ENCODE measurements at regions not wholly inside any gene's neighbourhood (a gene's known extent, or its start where the extent isn't known, plus 50 kb on each side); places are given as distances from the start of the nearest gene placed in this dataset.

DNA sequence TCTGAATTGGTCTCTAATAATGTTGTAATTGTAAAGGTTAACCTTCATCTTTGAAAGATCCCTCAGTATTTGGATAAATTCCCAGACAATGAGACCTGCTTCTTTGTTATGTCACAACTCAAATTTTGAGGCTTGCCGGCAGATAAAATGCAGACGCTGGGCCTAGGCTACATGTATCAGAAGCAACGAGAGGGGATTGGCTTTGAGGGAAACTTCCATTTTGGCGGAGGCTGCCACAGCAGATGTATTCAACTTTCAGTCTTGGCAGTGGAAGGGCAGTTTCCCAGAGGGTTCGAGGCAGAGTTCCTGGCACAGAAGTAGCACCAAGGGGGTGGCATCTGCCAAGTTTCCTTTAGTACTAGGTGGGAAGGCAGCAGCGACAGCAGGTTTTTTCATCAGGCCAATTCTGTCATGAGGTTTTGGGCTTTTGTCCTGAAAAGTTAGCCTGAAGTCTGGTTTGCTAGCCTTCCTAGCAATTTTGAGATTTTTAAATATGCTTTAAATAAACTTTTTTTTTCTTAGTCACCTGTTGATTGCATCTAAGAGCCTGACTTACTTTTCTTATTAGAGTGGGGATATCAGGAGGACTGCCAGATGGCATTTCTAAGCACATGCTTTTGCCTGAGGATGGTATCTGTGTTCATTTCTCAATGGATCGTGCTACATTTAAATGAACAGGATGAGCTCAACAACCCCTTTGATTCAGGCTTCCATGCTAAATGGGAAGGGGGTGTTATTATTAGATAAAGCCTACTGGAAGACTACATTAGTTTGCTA is 89.5 kb upstream of the FAM3C start:
- no CpG with 5 or more reads among the region's 7 CpGs for WGBS (ENCODE audit: insufficient coverage, insufficient read length)
- Histone ChIP-seq H3K36me3 (ENCODE audit: control insufficient read depth, insufficient read depth, low read length) (no peaks in the 10 kb centered on the region), H3K4me3 (ENCODE audit: low read length) (no peak overlapping the region), H3K27ac (ENCODE audit: low read length) (no peak overlapping the region), H3K9me3 (ENCODE audit: control insufficient read depth, insufficient read depth, low read length) (no peaks in the 10 kb centered on the region), H3K4me1 (ENCODE audit: control insufficient read depth, insufficient read depth, low read length) (peaks cover under 1% of the 10 kb centered on the region; the same call in 1 of the 2 replicates), H3K27me3 (ENCODE audit: control insufficient read depth, insufficient read depth, low read length) (no peaks in the 10 kb centered on the region)
- no peak for DNase-seq (ENCODE audit: low read depth, low spot score)

GRCh38 chr7:121484089-121484763 is 88.1 kb upstream of the FAM3C start:
- no peaks in the 10 kb centered on the region for H3K27me3 ChIP-seq (ENCODE audit: control insufficient read depth, insufficient read depth, low read length)
- no peak overlapping the region for H3K27ac ChIP-seq (ENCODE audit: low read length)
- H3K9me3 ChIP-seq (ENCODE audit: control insufficient read depth, insufficient read depth, low read length): no peaks in the 10 kb centered on the region
- DNase-seq (ENCODE audit: low read depth, low spot score): no peak
- peaks cover 4% of the 10 kb centered on the region; the same call in 1 of the 2 replicates for H3K4me1 ChIP-seq (ENCODE audit: control insufficient read depth, insufficient read depth, low read length)
- no peaks in the 10 kb centered on the region for H3K36me3 ChIP-seq (ENCODE audit: control insufficient read depth, insufficient read depth, low read length)
- 100% methylated on average over 1 of the region's 2 CpGs for WGBS (ENCODE audit: insufficient coverage, insufficient read length)
- H3K4me3 ChIP-seq (ENCODE audit: low read length): no peak overlapping the region

- H3K9me3 ChIP-seq (ENCODE audit: control insufficient read depth, insufficient read depth, low read length): no peaks in the 10 kb centered on the region
- H3K4me1 ChIP-seq (ENCODE audit: control insufficient read depth, insufficient read depth, low read length): peaks cover 4% of the 10 kb centered on the region; the same call in 1 of the 2 replicates
- no peak for DNase-seq (ENCODE audit: low read depth, low spot score)
- no peak overlapping the region for H3K27ac ChIP-seq (ENCODE audit: low read length)
- H3K27me3 ChIP-seq (ENCODE audit: control insufficient read depth, insufficient read depth, low read length): no peaks in the 10 kb centered on the region
- no CpG with 5 or more reads among the region's 6 CpGs for WGBS (ENCODE audit: insufficient coverage, insufficient read length)
- H3K36me3 ChIP-seq (ENCODE audit: control insufficient read depth, insufficient read depth, low read length): no peaks in the 10 kb centered on the region
- no peak overlapping the region for H3K4me3 ChIP-seq (ENCODE audit: low read length)
Measured at GRCh38 chr7:121480566-121481335, 84.6 kb upstream of the FAM3C start.

DNA sequence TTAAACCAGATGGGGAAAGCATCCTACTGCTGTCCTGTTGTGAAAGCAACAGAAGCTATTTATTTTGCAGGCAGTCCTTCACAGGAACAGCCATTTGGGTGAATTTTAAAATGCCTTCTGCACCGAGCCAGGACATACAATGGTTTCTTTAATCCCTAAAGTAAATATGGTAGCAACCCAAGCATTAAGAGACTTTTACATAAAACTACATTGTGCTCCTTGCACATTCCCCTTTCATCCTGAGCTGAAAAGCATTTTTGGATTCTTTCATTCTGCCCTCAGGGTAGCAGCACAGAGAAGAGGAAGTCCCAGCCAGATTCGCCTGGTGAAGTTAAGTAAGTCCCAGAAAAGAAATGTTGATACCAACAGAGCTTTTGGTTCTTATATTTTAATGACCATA is 84.0 kb upstream of the FAM3C start:
- H3K36me3 ChIP-seq (ENCODE audit: control insufficient read depth, insufficient read depth, low read length): no peaks in the 10 kb centered on the region
- no peak overlapping the region for H3K4me3 ChIP-seq (ENCODE audit: low read length)
- no peaks in the 10 kb centered on the region for H3K27me3 ChIP-seq (ENCODE audit: control insufficient read depth, insufficient read depth, low read length)
- no peaks in the 10 kb centered on the region for H3K9me3 ChIP-seq (ENCODE audit: control insufficient read depth, insufficient read depth, low read length)
- no peak overlapping the region for H3K27ac ChIP-seq (ENCODE audit: low read length)
- H3K4me1 ChIP-seq (ENCODE audit: control insufficient read depth, insufficient read depth, low read length): peaks cover 4% of the 10 kb centered on the region; the same call in 1 of the 2 replicates
- no CpG with 5 or more reads among the region's 2 CpGs for WGBS (ENCODE audit: insufficient coverage, insufficient read length)
- no peak for DNase-seq (ENCODE audit: low read depth, low spot score)

- Histone ChIP-seq H3K36me3 (ENCODE audit: control insufficient read depth, insufficient read depth, low read length) (no peaks in the 10 kb centered on the region), H3K4me1 (ENCODE audit: control insufficient read depth, insufficient read depth, low read length) (peaks cover 4% of the 10 kb centered on the region; the same call in 1 of the 2 replicates), H3K27ac (ENCODE audit: low read length) (no peak overlapping the region), H3K4me3 (ENCODE audit: low read length) (no peak overlapping the region), H3K27me3 (ENCODE audit: control insufficient read depth, insufficient read depth, low read length) (no peaks in the 10 kb centered on the region), H3K9me3 (ENCODE audit: control insufficient read depth, insufficient read depth, low read length) (no peaks in the 10 kb centered on the region)
- WGBS (ENCODE audit: insufficient coverage, insufficient read length): no CpG with 5 or more reads among the region's 5 CpGs
- no peak for DNase-seq (ENCODE audit: low read depth, low spot score)
Measured at GRCh38 chr7:121479466-121479865, 83.4 kb upstream of the FAM3C start.

- H3K4me1 ChIP-seq (ENCODE audit: control insufficient read depth, insufficient read depth, low read length): peaks cover 4% of the 10 kb centered on the region; the same call in 1 of the 2 replicates
- H3K27me3 ChIP-seq (ENCODE audit: control insufficient read depth, insufficient read depth, low read length): no peaks in the 10 kb centered on the region
- no peaks in the 10 kb centered on the region for H3K36me3 ChIP-seq (ENCODE audit: control insufficient read depth, insufficient read depth, low read length)
- no peak for DNase-seq (ENCODE audit: low read depth, low spot score)
- H3K4me3 ChIP-seq (ENCODE audit: low read length): no peak overlapping the region
- H3K9me3 ChIP-seq (ENCODE audit: control insufficient read depth, insufficient read depth, low read length): no peaks in the 10 kb centered on the region
- no CpG with 5 or more reads among the region's 2 CpGs for WGBS (ENCODE audit: insufficient coverage, insufficient read length)
- H3K27ac ChIP-seq (ENCODE audit: low read length): no peak overlapping the region
Measured at GRCh38 chr7:121475806-121476205, 79.7 kb upstream of the FAM3C start.

GRCh38 chr7:121474301-121474673 is 78.2 kb upstream of the FAM3C start:
- H3K4me3 ChIP-seq (ENCODE audit: low read length): no peak overlapping the region
- DNase-seq (ENCODE audit: low read depth, low spot score): no peak
- no peaks in the 10 kb centered on the region for H3K36me3 ChIP-seq (ENCODE audit: control insufficient read depth, insufficient read depth, low read length)
- no peaks in the 10 kb centered on the region for H3K4me1 ChIP-seq (ENCODE audit: control insufficient read depth, insufficient read depth, low read length)
- no peaks in the 10 kb centered on the region for H3K9me3 ChIP-seq (ENCODE audit: control insufficient read depth, insufficient read depth, low read length)
- H3K27me3 ChIP-seq (ENCODE audit: control insufficient read depth, insufficient read depth, low read length): no peaks in the 10 kb centered on the region
- no peak overlapping the region for H3K27ac ChIP-seq (ENCODE audit: low read length)
- WGBS (ENCODE audit: insufficient coverage, insufficient read length): no CpG with 5 or more reads among the region's 1 CpG

GRCh38 chr7:121473645-121474300 is 77.7 kb upstream of the FAM3C start:
- H3K9me3 ChIP-seq (ENCODE audit: control insufficient read depth, insufficient read depth, low read length): no peaks in the 10 kb centered on the region
- no peaks in the 10 kb centered on the region for H3K4me1 ChIP-seq (ENCODE audit: control insufficient read depth, insufficient read depth, low read length)
- WGBS (ENCODE audit: insufficient coverage, insufficient read length): no CpG with 5 or more reads among the region's 3 CpGs
- no peaks in the 10 kb centered on the region for H3K27me3 ChIP-seq (ENCODE audit: control insufficient read depth, insufficient read depth, low read length)
- H3K4me3 ChIP-seq (ENCODE audit: low read length): no peak overlapping the region
- DNase-seq (ENCODE audit: low read depth, low spot score): no peak
- H3K27ac ChIP-seq (ENCODE audit: low read length): no peak overlapping the region
- no peaks in the 10 kb centered on the region for H3K36me3 ChIP-seq (ENCODE audit: control insufficient read depth, insufficient read depth, low read length)

GRCh38 chr7:121466455-121466854 is 70.3 kb upstream of the FAM3C start:
- no peak for DNase-seq (ENCODE audit: low read depth, low spot score)
- Histone ChIP-seq H3K9me3 (ENCODE audit: control insufficient read depth, insufficient read depth, low read length) (no peaks in the 10 kb centered on the region), H3K27me3 (ENCODE audit: control insufficient read depth, insufficient read depth, low read length) (no peaks in the 10 kb centered on the region), H3K27ac (ENCODE audit: low read length) (no peak overlapping the region), H3K4me3 (ENCODE audit: low read length) (no peak overlapping the region), H3K4me1 (ENCODE audit: control insufficient read depth, insufficient read depth, low read length) (no peaks in the 10 kb centered on the region), H3K36me3 (ENCODE audit: control insufficient read depth, insufficient read depth, low read length) (no peaks in the 10 kb centered on the region)
- no CpG with 5 or more reads among the region's 4 CpGs for WGBS (ENCODE audit: insufficient coverage, insufficient read length)

DNA sequence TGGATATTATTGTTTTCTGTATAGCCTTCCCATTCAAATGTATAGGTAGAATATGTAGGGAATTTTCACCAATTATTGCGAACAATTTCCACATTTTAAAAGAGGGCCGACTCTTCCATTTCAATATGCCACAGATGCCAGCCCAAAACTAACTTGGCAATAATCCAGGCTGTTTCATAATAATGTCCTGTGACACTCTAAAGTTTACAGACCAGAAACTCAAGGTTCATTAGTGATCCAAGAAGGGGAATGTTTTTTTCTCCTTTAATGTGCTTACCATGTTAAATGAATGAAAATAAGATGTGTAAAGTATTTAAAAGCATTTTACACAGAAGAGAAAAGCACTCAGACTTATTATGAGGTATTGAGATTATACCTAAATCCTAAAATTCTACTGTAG is 63.0 kb upstream of the FAM3C start:
- no peaks in the 10 kb centered on the region for H3K4me1 ChIP-seq (ENCODE audit: control insufficient read depth, insufficient read depth, low read length)
- H3K27ac ChIP-seq (ENCODE audit: low read length): no peak overlapping the region
- H3K27me3 ChIP-seq (ENCODE audit: control insufficient read depth, insufficient read depth, low read length): no peaks in the 10 kb centered on the region
- H3K4me3 ChIP-seq (ENCODE audit: low read length): no peak overlapping the region
- WGBS (ENCODE audit: insufficient coverage, insufficient read length): no CpG with 5 or more reads among the region's 2 CpGs
- no peaks in the 10 kb centered on the region for H3K36me3 ChIP-seq (ENCODE audit: control insufficient read depth, insufficient read depth, low read length)
- H3K9me3 ChIP-seq (ENCODE audit: control insufficient read depth, insufficient read depth, low read length): no peaks in the 10 kb centered on the region
- DNase-seq (ENCODE audit: low read depth, low spot score): no peak

All from iPS DF 6.9 (cell line).